ENCODE measurements at regions not wholly inside any gene's neighbourhood (a gene's known extent, or its start where the extent isn't known, plus 50 kb on each side); places are given as distances from the start of the nearest gene placed in this dataset.

DNA sequence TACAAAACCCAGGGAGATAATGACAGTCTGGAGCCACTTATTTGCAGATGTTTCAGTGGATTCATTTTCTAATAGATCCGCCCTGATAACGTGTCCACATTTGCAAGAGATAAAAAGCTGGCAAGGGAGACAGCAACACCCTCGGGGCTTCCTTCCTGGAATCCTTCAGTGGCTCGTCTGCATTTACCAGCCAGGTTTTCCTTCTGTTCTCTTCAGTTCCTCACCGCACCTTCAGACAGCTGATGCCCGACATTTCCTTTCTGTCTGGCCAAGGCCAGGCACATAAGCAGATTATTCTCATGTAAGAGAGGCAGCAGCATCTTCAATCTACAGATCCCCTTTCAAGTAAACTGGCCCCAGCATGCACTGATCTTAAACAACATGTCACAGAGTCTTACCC is 56.2 kb upstream of the SPATA12 start:
- ChIA-PET POLR2A (no interaction called here), CTCF (interaction anchor here (0.9 to 7.4 kb wide), 2 partner anchors 7 to 90 kb away, joined by 3 to 53 read pairs; no protein-coding TSS in a partner anchor)
- H3K36me3 ChIP-seq (ENCODE audit: control insufficient read depth, insufficient read depth, low read length), result no peaks in the 10 kb centered on the region
- no peak for DNase-seq (ENCODE audit: low read depth)
- TF ChIP-seq, protein P1, sequence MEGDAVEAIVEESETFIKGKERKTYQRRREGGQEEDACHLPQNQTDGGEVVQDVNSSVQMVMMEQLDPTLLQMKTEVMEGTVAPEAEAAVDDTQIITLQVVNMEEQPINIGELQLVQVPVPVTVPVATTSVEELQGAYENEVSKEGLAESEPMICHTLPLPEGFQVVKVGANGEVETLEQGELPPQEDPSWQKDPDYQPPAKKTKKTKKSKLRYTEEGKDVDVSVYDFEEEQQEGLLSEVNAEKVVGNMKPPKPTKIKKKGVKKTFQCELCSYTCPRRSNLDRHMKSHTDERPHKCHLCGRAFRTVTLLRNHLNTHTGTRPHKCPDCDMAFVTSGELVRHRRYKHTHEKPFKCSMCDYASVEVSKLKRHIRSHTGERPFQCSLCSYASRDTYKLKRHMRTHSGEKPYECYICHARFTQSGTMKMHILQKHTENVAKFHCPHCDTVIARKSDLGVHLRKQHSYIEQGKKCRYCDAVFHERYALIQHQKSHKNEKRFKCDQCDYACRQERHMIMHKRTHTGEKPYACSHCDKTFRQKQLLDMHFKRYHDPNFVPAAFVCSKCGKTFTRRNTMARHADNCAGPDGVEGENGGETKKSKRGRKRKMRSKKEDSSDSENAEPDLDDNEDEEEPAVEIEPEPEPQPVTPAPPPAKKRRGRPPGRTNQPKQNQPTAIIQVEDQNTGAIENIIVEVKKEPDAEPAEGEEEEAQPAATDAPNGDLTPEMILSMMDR (IDR thresholded peaks at IDR 0.05; ENCODE audit: insufficient read depth, low read depth, low read length), result no peak
- no peak overlapping the region for H3K4me3 ChIP-seq (ENCODE audit: low read depth, low read length)
- H3K27me3 ChIP-seq (ENCODE audit: control insufficient read depth, insufficient read depth, low read length), result no peaks in the 10 kb centered on the region; the same call in 1 of the 2 replicates

DNA sequence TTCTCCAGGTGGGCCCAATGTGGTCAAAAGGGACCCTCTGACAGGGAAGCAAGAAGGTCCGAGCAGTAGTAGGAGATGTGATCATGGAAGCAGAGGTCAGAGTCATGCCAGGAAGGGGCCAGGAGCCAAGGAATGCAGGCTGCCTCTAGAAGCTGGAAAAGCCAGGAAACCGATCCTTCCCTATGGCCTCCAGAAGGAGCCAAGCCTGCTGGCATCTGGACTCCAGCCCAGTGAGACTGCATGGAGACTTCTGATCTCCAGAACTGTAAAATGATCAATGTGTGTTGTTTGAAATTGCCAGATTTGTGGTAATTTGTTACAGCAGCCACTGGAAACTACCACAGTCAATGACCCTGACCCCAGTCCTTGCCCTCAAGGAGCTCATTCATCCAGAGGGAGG is 56.8 kb upstream of the SPATA12 start:
- H3K36me3 ChIP-seq (ENCODE audit: control insufficient read depth, insufficient read depth, low read length), result no peaks in the 10 kb centered on the region
- TF ChIP-seq, protein P1 (IDR thresholded peaks at IDR 0.05; ENCODE audit: insufficient read depth, low read depth, low read length), result no peak
- no peak for DNase-seq (ENCODE audit: low read depth)
- POLR2A ChIA-PET, result interaction anchor here (0.6 kb wide), 1 partner anchor 329 kb away, joined by 9 read pairs; no protein-coding TSS in a partner anchor
- no peaks in the 10 kb centered on the region; the same call in 1 of the 2 replicates for H3K27me3 ChIP-seq (ENCODE audit: control insufficient read depth, insufficient read depth, low read length)
- CTCF ChIA-PET, result interaction anchor here (0.9 to 7.4 kb wide), 3 partner anchors 7 to 90 kb away, joined by 3 to 53 read pairs (median 3); no protein-coding TSS in a partner anchor
- H3K4me3 ChIP-seq (ENCODE audit: low read depth, low read length), result no peak overlapping the region

DNA sequence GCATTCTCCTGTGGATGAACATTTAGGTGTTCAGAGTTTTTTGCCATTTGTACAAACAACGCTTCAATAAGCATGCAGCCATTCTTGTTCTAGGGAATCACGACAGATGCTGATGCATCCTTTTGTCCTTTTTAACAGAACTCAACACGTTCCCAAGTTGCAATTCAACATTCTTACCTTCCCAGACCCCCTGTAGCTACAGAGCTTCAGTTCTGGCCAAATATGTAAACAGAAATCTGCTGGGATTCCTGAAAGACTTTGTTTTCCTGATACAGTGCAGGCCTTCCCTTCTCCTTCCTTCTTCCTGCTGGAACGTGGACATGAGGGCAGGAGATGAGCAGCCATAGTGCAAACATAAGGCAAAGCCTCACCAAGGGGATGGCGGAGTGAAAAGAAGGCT is 59.1 kb upstream of the SPATA12 start:
- CTCF ChIA-PET, result interaction anchor here (1.0 kb wide), 1 partner anchor 98 kb away, joined by 4 read pairs; no protein-coding TSS in a partner anchor
- TF ChIP-seq, protein P1 (IDR thresholded peaks at IDR 0.05; ENCODE audit: insufficient read depth, low read depth, low read length), result no peak
- POLR2A ChIA-PET, result no interaction called here
- Histone ChIP-seq H3K27me3 (ENCODE audit: control insufficient read depth, insufficient read depth, low read length) (no peaks in the 10 kb centered on the region; the same call in 1 of the 2 replicates), H3K36me3 (ENCODE audit: control insufficient read depth, insufficient read depth, low read length) (no peaks in the 10 kb centered on the region), H3K4me3 (ENCODE audit: low read depth, low read length) (no peak overlapping the region)
- DNase-seq (ENCODE audit: low read depth), result no peak

DNA sequence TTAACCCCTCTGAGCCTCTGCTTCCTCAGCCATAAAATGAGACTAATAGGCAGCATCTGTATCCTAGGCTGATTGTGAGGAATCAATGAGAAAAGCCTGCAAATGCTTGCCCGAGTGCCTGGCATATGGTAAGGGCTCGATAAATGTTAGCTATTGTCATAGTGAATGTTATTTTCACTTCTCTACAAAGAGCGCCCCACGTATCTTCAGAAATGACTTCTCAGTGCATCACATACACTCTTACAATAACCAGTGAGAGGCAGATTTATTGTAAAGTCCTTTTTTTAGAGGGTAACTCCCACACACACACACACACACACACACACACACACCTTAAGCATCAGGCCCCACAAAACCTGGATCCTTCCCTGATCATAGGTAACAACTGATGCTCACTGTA is 60.5 kb upstream of the SPATA12 start:
- Histone ChIP-seq H3K4me3 (ENCODE audit: low read depth, low read length) (no peak overlapping the region), H3K36me3 (ENCODE audit: control insufficient read depth, insufficient read depth, low read length) (no peaks in the 10 kb centered on the region), H3K27me3 (ENCODE audit: control insufficient read depth, insufficient read depth, low read length) (no peaks in the 10 kb centered on the region)
- POLR2A ChIA-PET, result no interaction called here
- CTCF ChIA-PET, result no interaction called here
- DNase-seq (ENCODE audit: low read depth), result no peak
- TF ChIP-seq, protein P1 (IDR thresholded peaks at IDR 0.05; ENCODE audit: insufficient read depth, low read depth, low read length), result no peak

DNA sequence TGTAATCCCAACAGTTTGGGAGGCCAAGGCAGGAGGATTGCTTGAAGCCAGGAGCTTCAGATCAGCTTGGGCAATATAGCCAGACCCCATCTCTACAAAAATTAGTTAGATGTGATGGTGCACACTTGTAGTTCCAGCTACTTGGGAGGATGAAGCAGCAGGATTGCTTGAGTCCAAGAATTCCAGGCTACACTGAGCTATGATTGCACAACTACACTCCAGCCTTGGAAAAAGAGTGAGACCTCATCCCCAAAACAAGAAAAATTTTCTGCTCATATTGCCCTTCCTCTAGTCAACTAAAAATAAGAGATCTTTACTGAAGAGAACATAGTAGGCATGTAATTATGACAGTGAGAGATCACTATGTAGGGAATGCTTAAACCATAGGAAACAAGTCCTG is 60.9 kb upstream of the SPATA12 start:
- H3K4me3 ChIP-seq (ENCODE audit: low read depth, low read length), result no peak overlapping the region
- TF ChIP-seq, protein P1 (IDR thresholded peaks at IDR 0.05; ENCODE audit: insufficient read depth, low read depth, low read length), result no peak
- ChIA-PET CTCF (interaction anchor here (0.9 to 5.0 kb wide), 3 partner anchors 12 to 200 kb away, joined by 4 to 38 read pairs (median 26); partner anchors contain the start of gene ARHGEF3), POLR2A (no interaction called here)
- no peaks in the 10 kb centered on the region for H3K27me3 ChIP-seq (ENCODE audit: control insufficient read depth, insufficient read depth, low read length)
- no peak for DNase-seq (ENCODE audit: low read depth)
- no peaks in the 10 kb centered on the region for H3K36me3 ChIP-seq (ENCODE audit: control insufficient read depth, insufficient read depth, low read length)
